ENCODE measurements at regions not wholly inside any gene's neighbourhood (a gene's known extent, or its start where the extent isn't known, plus 50 kb on each side); places are given as distances from the start of the nearest gene placed in this dataset.

DNA sequence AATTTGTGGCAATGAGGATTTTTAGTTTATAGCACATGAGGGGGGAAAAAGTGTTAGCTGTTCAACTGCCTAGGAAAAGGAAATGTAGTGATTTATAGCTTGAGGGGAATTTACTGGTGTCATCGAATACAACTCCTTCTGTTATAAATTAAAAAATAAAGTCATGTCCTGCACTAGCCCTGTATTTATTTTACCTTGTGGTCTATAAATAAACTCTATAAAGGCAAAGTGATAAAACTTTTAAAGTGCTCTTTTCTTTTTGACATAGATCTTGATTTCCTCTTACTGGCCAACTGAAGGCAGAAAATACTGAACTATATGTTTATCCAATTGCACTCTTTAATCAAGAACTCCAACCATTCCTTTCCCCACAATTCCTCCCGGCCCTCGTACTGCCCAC, 672.1 kb upstream of the SLIT2 start:
- TF ChIP-seq, protein P1, sequence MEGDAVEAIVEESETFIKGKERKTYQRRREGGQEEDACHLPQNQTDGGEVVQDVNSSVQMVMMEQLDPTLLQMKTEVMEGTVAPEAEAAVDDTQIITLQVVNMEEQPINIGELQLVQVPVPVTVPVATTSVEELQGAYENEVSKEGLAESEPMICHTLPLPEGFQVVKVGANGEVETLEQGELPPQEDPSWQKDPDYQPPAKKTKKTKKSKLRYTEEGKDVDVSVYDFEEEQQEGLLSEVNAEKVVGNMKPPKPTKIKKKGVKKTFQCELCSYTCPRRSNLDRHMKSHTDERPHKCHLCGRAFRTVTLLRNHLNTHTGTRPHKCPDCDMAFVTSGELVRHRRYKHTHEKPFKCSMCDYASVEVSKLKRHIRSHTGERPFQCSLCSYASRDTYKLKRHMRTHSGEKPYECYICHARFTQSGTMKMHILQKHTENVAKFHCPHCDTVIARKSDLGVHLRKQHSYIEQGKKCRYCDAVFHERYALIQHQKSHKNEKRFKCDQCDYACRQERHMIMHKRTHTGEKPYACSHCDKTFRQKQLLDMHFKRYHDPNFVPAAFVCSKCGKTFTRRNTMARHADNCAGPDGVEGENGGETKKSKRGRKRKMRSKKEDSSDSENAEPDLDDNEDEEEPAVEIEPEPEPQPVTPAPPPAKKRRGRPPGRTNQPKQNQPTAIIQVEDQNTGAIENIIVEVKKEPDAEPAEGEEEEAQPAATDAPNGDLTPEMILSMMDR (IDR thresholded peaks at IDR 0.05), result no peak
- TF ChIP-seq POLR2A (IDR thresholded peaks at IDR 0.05), result no peak

Measured in esophagus squamous epithelium (tissue), 4 donors.